Omental fat pad (tissue), 3 donors: ENCODE measurements at regions not wholly inside any gene's neighbourhood (a gene's known extent, or its start where the extent isn't known, plus 50 kb on each side); places are given as distances from the start of the nearest gene placed in this dataset.

ENCODE experiments used
- ATAC-seq: fragments of 150-250 bp; one replicate; pipeline ENCODE4 v1.9.1; 2016; ENCODE audit warnings: mild to moderate bottlenecking, moderate library complexity; ENCODE audit not compliant: low FRiP score
- DNase-seq: peaks from one replicate; pipeline ENCODE4 v3.0.0-alpha.2; 2019; ENCODE audit warnings: low spot score
- CTCF ChIP-seq, 3 donors: fragments of 450-650 bp; IDR thresholded peaks; one replicate each; pipeline ENCODE4 v1.5.1; 2016 to 2017; ENCODE audit warnings: antibody characterized with exemption in 3 of 3, mild to moderate bottlenecking in 3 of 3, moderate library complexity in 2 of 3

DNA sequence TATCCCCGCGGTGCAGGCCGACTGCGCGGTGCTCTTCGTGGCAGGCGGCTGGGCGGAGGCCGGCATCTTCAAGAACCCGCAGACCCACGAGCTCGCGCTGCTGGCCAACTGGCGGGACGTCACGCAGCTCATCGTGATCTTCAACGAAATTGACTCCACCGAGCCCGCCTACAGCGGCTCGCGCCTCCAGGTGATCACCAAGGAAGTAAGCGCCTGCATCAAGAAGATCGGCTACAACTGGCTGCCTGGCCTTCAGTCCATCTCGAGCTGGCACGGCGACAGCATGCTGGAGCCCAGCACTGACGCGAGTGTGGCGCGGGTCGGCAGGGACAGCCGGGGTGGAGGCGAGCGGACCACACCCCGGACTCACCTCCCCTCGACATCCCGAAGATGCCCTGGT is 53.9 kb upstream of the MTNR1B start:
- no peak for DNase-seq
- no peak for ATAC-seq
- TF ChIP-seq CTCF (IDR thresholded peaks at IDR 0.05) = no peak

GRCh38 chr11:92916299-92916698 is 53.2 kb upstream of the MTNR1B start:
- no peak for TF ChIP-seq CTCF (IDR thresholded peaks at IDR 0.05)
- ATAC-seq (no peak), DNase-seq (no peak)

- DNase-seq = no peak
- no peak for TF ChIP-seq CTCF (IDR thresholded peaks at IDR 0.05)
- no peak for ATAC-seq
Observed at GRCh38 chr11:92917927-92918326, 51.5 kb upstream of the MTNR1B start.

DNA sequence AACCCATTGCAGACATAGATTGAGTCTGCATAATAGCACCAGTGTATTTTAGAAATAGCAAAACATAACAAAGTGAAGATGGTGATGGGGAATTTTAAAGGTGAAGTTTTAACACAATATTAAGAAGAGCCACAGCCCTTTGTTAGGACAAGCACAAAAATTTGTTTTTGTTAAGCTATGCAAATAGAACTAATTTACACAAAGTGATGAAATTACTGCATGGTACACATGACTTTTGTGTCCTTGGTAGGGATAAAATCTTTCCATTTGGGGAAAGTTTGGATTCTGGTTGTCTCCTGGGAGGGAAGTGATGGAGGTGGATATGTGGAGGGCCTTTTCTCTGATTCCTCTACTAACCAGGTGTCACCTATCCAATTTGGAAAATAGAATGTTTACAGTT is 50.4 kb upstream of the MTNR1B start:
- ATAC-seq (no peak), DNase-seq (no peak)
- TF ChIP-seq CTCF (IDR thresholded peaks at IDR 0.05) = no peak
